ENCODE measurements at regions not wholly inside any gene's neighbourhood (a gene's known extent, or its start where the extent isn't known, plus 50 kb on each side); places are given as distances from the start of the nearest gene placed in this dataset.

- DNase-seq, result no peak
Measured at GRCh38 chr2:181114021-181114420, 133.6 kb downstream of the UBE2E3 start.

- no peak for DNase-seq
Measured at GRCh38 chr2:181116261-181116660, 135.9 kb downstream of the UBE2E3 start.

GRCh38 chr2:181117206-181117925 lies 137.0 kb downstream of the UBE2E3 start:
- no peak for DNase-seq

GRCh38 chr2:181120625-181121024 lies 140.2 kb downstream of the UBE2E3 start:
- no peak for DNase-seq

GRCh38 chr2:181121996-181122395 lies 141.6 kb downstream of the UBE2E3 start:
- no peak for DNase-seq

GRCh38 chr2:181122601-181123000 lies 142.2 kb downstream of the UBE2E3 start:
- no peak for DNase-seq

- DNase-seq, result no peak
Measured at GRCh38 chr2:181123798-181124231, 143.4 kb downstream of the UBE2E3 start.

GRCh38 chr2:181124497-181124896 lies 144.1 kb downstream of the UBE2E3 start:
- no peak for DNase-seq

GRCh38 chr2:181125359-181125758 lies 145.0 kb downstream of the UBE2E3 start:
- no peak for DNase-seq

- DNase-seq, result no peak
Measured at GRCh38 chr2:181126311-181126868, 146.0 kb downstream of the UBE2E3 start.

- DNase-seq, result no peak
Measured at GRCh38 chr2:181128199-181128598, 147.8 kb downstream of the UBE2E3 start.

GRCh38 chr2:181129364-181130056 lies 149.1 kb downstream of the UBE2E3 start:
- no peak for DNase-seq

- no peak for DNase-seq
Measured at GRCh38 chr2:181130686-181131085, 150.3 kb downstream of the UBE2E3 start.

GRCh38 chr2:181131584-181131983 lies 151.2 kb downstream of the UBE2E3 start:
- DNase-seq, result no peak

GRCh38 chr2:181138816-181139215 lies 158.4 kb downstream of the UBE2E3 start:
- DNase-seq, result no peak

- DNase-seq, result no peak
Measured at GRCh38 chr2:181139831-181140230, 159.4 kb downstream of the UBE2E3 start.

GRCh38 chr2:181140414-181140813 lies 160.0 kb downstream of the UBE2E3 start:
- DNase-seq, result no peak

GRCh38 chr2:181140928-181141327 lies 160.5 kb downstream of the UBE2E3 start:
- DNase-seq, result no peak

- no peak for DNase-seq
Measured at GRCh38 chr2:181141676-181142075, 161.3 kb downstream of the UBE2E3 start.

- DNase-seq, result no peak
Measured at GRCh38 chr2:181142514-181142913, 162.1 kb downstream of the UBE2E3 start.

- DNase-seq, result no peak
Measured at GRCh38 chr2:181143790-181144300, 163.4 kb downstream of the UBE2E3 start.

- DNase-seq, result no peak
Measured at GRCh38 chr2:181145645-181146044, 165.2 kb downstream of the UBE2E3 start.

GRCh38 chr2:181146171-181146570 lies 165.8 kb downstream of the UBE2E3 start:
- DNase-seq, result no peak

- DNase-seq, result no peak
Measured at GRCh38 chr2:181149056-181149455, 168.7 kb downstream of the UBE2E3 start.
